LoVo (cell line): ENCODE measurements at regions not wholly inside any gene's neighbourhood (a gene's known extent, or its start where the extent isn't known, plus 50 kb on each side); places are given as distances from the start of the nearest gene placed in this dataset.
A peak's percentile ranks its signal among the peaks of the same experiment; 100 is the strongest.

ENCODE experiments used
- DNase-seq: peaks from one replicate; pipeline ENCODE4 v3.0.0-alpha.2; 2016; ENCODE audit warnings: low spot score

DNA sequence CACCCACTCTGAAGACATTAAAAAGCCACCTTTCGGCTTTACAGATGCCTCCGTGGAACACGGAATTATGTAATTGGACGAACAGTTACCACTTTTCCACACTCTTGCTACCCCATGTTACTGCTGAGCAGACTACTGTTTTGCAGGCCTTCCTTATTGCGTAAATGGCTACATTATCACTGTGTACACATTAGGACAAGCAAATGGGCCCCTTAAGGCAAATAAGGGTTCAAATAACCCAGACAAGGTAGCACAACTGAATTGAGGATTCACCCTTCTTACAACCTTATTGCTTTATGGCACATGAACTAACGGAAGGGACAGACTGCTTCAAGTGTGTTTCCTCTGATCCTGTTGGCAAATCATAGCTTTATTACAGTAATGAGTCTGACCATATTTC, 832.2 kb upstream of the FANCL start:
- DNase-seq: no peak

GRCh38 chr2:59068255-59068654, 827.1 kb upstream of the FANCL start:
- no peak for DNase-seq

DNA sequence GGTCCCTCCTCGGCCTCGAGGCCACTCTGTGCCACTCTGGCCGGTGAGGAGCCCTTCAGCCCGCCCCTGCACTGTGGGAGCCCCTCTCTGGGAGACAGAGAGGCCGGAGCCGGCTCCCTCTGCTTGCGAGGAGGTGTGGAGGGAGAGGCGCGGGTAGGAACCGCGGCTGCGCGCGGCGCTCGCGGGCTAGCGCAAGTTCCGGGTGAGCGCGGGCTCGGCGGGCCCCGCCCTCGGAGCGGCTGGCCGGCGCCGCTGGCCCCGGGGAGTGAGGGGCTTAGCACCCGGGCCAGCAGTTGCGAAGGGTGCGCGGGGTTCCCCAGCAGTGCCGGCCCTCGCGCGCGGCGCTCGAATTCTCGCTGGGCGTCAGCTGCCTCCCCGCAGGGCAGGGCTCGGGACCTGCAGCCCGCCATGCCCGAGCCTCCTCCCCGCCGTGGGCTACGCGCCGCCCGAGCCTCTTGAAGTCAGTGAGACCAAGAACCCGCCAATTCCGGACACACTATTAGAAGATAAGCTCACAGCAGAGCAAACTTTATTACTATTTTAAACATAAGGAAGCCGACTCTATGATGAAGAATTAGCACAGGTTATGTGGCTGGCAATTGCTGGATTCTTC, 825.8 kb upstream of the FANCL start:
- no peak for DNase-seq

DNA sequence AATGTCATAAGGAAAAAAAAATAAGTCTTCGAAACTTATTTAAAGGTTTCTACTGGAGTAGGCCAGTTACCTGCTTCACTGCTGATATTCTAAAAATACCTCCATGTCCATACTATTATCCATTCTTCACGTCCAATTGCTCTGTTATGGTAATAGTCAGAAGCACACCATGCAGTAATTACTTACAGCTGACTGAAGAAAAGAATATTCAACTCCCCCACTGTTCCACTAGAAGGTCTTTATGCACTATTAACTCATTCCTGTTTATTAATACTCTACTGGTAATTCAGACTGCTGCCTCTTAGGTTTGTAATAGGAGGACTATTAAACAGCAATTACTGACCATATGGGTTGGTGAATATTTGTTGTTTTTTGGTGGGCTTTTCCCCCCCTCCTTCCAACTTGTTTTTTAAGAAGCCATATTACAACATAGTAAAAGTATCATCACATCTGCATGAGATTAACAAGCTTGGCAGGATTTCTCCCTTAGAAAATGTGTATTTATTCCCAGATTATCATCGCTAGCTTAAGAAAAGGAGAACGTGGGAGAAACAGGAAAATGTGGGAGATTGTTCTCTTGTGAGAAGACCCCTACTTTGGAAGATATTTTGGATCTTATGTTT, 806.4 kb upstream of the FANCL start:
- no peak for DNase-seq

DNA sequence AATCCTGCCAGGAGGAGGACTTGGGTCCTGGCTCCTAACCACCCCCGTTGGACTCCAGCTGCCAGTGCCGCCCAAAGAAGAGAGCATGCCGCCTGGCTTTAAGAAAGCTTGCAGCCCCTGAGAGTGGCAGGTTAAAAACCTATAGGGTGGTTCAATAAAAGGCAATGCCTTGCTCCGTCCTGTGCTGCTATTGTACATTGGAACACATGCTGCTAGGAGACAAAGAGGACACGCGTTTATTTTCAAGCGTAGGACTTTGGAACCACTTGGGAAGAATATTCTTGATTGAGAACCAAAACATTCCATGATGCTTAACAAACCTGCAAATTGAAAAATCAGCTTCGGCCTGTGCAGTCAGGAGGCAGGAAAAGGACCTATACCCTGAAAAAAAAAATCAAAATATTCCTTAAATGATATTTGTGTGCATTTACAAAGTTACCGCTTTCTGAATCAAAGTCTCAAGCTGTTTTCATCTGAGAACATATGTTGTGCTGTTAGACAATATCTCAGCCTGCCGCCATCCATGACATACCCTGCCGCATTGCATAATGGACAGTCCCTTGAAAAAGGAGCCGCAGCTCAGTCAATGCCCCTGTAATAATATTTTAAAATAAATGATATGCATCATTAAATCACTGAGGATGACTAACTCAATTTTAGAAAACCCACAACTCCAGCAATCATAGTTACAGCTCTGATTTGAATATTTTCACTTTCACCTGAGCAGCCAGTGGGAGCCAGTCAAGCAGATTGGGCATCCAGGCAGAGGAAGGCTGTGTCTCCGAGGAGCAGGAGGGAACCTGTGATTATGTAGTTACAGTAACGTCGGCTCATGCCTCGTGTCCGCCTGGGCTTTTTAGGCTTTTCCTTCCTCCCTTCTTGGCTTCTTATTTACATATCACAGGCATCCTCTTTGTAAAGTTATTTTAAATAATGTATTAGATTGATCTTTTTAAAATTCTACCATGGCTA, 805.6 kb upstream of the FANCL start:
- DNase-seq: no peak

GRCh38 chr2:59044736-59045135, 803.6 kb upstream of the FANCL start:
- DNase-seq: no peak

GRCh38 chr2:59041139-59041538, 800.0 kb upstream of the FANCL start:
- no peak for DNase-seq

- DNase-seq: no peak
These were observed 793.7 kb upstream of the FANCL start for GRCh38 chr2:59034837-59035236.

- no peak for DNase-seq
These were observed 793.0 kb upstream of the FANCL start for GRCh38 chr2:59034106-59034505.

GRCh38 chr2:59033661-59034060, 792.5 kb upstream of the FANCL start:
- no peak for DNase-seq

DNA sequence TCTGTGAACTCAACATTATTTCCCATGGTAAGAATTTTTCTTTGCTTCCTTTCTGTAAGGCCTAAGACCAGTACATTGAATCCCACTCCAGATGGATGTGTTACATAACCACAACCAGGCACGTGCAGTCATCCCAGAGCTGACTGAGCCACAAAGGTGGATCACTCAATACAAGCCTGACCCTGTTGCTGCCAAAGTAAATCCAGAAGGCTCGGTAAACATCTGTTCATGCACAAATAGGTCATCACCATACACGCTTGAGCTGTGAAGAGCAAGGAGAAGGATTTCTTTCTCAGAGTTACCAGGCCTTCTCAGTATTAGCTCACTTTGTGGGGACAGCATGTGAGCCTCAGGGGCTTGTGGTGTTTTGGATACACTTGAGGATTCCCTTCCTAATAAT, 791.4 kb upstream of the FANCL start:
- DNase-seq: no peak

GRCh38 chr2:59029058-59029457, 787.9 kb upstream of the FANCL start:
- DNase-seq: no peak

- DNase-seq: no peak
These were observed 786.2 kb upstream of the FANCL start for GRCh38 chr2:59027320-59027719.

DNA sequence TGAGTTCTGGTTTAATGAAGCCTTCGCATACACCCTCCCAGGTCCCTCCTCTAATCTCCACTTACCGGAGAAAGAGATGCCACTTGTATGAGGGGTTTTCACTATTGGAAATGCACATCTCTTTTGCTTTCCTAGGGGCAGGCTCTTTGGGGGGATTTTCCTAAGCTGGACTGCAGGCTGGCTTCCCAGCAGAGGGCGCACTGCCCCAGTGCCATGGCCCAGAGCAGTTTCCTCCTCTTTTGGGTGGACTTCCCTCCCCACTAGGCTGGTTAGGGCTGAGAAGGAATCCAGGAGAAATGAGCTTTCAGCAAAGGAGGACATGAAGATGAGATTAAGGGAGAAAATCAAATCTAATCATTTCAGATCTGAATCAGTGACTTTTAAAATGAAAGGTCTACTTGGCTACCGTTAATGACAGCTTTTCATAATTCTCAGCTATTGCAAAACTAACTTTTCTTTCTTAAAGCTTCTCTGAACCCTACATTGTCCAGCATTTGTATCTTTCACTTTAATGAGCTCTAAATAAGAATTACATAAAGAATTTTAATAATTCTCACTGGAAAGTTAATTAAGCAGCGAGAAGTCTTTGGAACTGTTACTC, 784.1 kb upstream of the FANCL start:
- peak; percentile 4 for DNase-seq

- DNase-seq: no peak
These were observed 780.7 kb upstream of the FANCL start for GRCh38 chr2:59021786-59022185.

GRCh38 chr2:59019566-59020159, 778.5 kb upstream of the FANCL start:
- DNase-seq: no peak

DNA sequence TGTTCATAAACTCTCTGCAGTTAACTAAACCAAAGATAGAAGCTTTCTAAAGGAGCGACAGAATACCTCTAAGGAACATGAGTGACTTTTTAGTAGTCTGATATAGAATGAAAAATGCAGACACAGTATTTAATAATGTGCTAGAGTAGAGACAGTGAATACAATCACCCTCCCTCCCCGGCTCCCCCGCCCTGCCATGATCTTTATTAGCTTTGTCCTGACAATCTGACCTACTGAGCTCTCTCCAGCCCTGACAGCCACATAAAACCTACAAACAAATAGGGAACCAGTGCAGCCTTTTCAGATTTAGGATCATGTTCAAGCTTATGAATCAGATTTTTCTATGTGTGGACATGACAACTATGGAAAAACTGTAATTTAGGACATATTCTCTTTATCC, 777.6 kb upstream of the FANCL start:
- DNase-seq: no peak

- DNase-seq: no peak
These were observed 773.9 kb upstream of the FANCL start for GRCh38 chr2:59015027-59015426.

DNA sequence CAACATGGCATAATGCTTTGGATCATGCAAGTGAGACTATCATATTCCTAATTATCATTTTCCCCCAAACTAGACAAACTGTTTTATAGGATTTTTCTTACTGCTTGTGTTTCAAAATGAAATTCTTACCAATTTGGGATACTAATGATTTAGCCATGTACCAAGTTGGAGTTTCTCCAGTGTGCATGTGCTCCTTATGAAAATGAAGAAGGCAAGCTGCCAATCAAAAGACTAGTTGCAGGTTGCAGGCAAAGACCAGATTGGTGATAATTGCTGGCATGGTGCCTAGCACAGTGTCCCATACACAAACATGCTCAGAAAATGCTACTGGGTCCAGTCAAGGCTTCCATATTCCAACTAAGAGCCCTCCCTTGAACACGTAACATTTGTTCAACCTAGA, 771.8 kb upstream of the FANCL start:
- no peak for DNase-seq

GRCh38 chr2:59012234-59012633, 771.1 kb upstream of the FANCL start:
- no peak for DNase-seq

- no peak for DNase-seq
These were observed 767.8 kb upstream of the FANCL start for GRCh38 chr2:59008950-59009349.
